ENCODE measurements at regions not wholly inside any gene's neighbourhood (a gene's known extent, or its start where the extent isn't known, plus 50 kb on each side); places are given as distances from the start of the nearest gene placed in this dataset.

DNA sequence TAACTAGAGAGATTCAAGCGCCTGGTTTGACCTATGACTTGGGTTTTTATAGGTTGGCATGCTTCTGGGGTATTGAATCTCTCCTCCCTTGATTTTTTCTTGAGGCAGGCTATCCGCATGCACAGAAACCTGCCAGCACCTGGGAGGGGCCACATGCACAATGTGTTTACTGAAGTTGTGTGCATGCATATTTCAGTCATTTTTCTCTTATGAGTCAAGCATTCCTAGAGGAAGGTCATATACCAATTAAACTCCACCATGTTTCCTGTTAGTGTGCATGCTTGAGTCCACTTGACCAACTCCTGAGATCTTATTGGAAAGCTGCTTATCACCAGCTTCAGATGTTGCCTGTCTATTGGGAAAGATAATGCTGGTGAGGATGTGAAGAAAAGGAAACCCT is 1718.4 kb downstream of the LRRC4C start:
- TF ChIP-seq, protein P1, sequence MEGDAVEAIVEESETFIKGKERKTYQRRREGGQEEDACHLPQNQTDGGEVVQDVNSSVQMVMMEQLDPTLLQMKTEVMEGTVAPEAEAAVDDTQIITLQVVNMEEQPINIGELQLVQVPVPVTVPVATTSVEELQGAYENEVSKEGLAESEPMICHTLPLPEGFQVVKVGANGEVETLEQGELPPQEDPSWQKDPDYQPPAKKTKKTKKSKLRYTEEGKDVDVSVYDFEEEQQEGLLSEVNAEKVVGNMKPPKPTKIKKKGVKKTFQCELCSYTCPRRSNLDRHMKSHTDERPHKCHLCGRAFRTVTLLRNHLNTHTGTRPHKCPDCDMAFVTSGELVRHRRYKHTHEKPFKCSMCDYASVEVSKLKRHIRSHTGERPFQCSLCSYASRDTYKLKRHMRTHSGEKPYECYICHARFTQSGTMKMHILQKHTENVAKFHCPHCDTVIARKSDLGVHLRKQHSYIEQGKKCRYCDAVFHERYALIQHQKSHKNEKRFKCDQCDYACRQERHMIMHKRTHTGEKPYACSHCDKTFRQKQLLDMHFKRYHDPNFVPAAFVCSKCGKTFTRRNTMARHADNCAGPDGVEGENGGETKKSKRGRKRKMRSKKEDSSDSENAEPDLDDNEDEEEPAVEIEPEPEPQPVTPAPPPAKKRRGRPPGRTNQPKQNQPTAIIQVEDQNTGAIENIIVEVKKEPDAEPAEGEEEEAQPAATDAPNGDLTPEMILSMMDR (IDR thresholded peaks at IDR 0.05): no peak
- no peak for TF ChIP-seq EZH2 (IDR thresholded peaks at IDR 0.05; ENCODE audit: borderline replicate concordance, insufficient read depth, low read depth, low read length, poor library complexity, severe bottlenecking)

Data from B cell (primary cell).